T-helper 2 cell (primary cell): ENCODE measurements at regions not wholly inside any gene's neighbourhood (a gene's known extent, or its start where the extent isn't known, plus 50 kb on each side); places are given as distances from the start of the nearest gene placed in this dataset.

Experiments
- DNase-seq, 5 experiments: peaks; one replicate each; pipeline versions ENCODE4 v3.0.0 to v3.0.0-alpha.2; 2012 to 2022

DNA sequence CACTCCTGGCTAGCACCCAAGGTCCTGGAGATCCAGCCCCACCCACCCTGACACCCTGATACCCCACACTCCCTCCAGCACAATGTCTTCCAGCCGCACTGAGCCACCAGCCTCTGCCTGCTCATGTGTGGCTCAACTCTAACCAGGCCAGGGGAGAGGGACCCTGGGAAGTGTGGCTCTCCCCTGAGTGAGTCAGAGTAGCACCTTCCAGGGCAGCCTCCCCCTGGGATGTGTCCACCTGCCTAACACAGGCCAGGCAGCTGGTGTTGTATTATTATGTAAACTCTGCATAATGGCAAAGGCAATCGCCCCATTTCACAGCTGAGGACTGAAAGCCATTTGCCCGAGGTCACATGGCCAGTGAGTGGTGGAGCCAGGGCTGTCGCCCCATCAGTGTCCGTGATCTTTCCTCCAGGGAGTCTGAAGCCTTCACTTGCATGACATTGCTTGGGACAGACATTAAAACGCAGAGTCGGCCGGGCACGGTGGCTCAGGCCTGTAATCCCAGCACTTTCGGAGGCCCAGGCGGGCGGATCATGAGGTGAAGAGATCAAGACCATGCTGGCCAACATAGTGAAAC lies 84.2 kb upstream of the FOXF1 start:
- no peak for DNase-seq

DNA sequence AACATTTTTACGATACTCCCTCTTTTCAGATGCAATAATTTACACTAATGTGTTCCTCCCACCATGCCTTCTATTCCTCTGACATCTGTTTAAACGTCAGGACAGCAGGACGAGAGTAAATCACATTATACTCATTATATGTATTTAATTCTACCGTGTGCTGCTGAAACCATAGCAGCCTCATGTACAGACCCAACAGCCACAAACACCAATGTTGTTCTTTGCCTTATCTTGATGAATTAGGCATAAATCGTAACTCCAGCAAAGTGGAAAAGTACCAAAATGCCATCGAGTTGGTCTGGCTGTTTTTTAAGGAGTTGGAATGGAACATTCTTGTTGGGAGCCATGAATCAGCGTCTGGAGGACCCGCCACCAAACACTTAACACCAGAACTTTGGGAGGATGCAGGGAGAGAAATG lies 82.9 kb upstream of the FOXF1 start:
- no peak for DNase-seq

GRCh38 chr16:86428729-86429517 lies 81.4 kb upstream of the FOXF1 start:
- DNase-seq: no peak

DNA sequence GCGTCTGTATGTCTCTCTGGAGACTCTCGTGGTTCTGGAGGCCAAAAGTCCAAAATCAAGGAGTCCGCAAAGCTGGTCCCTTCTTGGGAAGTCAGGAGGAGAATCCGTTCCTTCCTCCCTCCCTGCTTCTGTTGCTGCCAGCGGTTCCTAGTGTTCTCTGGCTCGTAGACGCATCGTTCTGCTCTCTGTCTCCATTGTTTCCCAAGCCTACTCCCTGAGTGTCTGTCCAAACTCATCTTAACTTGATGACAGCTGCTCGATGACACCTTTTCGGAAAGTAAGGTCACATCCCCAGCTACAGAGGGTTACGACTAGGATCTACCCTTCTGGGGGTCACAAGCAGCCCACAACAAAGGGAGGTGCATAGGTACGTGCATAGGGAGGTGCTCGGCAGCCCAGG lies 80.7 kb upstream of the FOXF1 start:
- DNase-seq: no peak

GRCh38 chr16:86430814-86431213 lies 79.5 kb upstream of the FOXF1 start:
- DNase-seq: no peak

DNA sequence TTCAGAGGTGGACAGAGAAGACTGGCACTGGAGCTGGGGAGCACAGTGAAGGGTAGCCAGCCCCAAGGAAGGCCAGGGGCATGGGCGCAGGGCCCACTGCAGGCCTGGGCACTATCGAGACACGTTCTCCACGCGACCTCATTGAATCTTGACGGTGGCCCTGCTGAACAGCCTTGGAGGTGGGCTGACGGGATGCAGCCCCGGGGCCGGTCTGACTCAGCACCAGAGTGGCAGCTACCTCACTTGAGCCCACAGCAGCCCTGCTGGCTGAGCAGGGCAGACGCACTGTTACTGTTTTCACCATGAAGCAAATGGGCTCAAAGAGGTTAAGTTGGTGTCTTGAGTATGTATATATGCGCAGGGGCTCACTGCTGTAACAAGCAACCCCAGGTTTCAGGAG lies 78.8 kb upstream of the FOXF1 start:
- no peak for DNase-seq

GRCh38 chr16:86432048-86432447 lies 78.3 kb upstream of the FOXF1 start:
- DNase-seq: no peak

GRCh38 chr16:86432691-86433090 lies 77.6 kb upstream of the FOXF1 start:
- DNase-seq: no peak

DNA sequence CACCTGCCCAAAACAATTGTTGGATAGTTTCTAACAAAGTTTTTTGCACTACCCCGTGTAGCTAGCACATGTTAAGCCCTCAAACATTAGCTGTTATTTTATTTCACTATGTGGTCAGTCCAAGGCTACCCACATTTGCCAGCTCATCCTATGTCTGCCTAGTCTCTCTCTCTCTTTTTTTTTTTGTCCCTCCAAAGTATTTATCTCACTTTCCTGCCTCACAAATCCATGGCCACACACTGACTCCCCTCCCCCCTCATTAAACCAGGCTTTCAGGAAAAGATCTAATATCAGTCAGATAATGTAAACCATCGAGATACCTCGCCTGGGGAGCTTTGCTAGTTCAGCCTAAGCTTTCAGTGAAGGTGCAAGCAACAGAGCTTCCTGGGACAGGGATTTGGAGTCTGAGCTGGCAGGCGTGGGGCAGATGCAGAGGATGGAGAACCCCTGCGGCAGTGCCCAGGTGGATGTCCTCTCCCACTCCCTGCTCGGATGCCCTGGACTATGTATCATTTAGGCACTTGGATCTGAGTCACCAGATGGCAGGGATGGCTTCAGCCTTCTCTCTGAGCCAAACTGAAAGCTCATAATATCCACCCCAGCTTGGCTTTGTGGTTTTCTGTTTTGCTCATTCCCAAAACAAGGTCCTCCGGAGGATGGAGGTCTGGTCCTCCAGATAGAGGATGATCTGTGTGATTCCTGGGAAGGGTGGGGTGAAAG lies 73.7 kb upstream of the FOXF1 start:
- DNase-seq: no peak

DNA sequence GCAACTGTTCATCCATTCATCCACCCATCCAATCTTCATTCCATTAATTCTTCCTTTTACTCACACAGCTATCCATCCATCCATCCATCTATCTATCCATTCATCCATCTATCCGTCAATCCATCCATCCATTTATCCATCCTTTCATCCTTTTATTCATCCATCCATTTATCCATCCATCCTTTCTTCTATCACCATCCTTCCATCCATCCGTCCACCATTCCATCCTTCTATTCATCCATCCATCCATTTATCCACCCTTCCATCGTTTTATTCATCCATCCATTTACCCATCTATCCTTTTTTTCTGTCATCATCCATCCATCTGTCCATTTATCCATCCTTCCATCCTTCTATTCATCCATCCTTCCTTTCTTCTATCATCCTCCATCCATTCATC lies 73.0 kb upstream of the FOXF1 start:
- DNase-seq: no peak

DNA sequence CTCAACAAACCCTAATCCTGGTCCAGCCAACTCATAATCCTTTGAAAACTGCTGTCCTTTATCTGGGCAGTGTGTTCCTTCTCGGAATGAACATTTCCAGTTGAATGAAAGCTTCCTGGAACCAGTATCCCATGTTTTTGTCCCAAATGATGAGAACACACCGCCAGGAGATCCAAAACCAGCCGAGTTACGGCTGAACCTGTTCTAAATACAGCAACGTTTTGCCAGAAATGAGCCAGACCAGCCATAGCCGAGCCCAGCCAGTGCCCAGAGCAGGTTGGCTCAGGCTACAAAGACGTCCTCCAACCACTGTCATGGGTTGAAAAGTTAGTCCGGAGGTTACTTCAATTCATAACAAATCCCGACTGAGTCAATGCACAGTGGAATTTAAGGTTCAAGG lies 67.6 kb upstream of the FOXF1 start:
- no peak for DNase-seq

DNA sequence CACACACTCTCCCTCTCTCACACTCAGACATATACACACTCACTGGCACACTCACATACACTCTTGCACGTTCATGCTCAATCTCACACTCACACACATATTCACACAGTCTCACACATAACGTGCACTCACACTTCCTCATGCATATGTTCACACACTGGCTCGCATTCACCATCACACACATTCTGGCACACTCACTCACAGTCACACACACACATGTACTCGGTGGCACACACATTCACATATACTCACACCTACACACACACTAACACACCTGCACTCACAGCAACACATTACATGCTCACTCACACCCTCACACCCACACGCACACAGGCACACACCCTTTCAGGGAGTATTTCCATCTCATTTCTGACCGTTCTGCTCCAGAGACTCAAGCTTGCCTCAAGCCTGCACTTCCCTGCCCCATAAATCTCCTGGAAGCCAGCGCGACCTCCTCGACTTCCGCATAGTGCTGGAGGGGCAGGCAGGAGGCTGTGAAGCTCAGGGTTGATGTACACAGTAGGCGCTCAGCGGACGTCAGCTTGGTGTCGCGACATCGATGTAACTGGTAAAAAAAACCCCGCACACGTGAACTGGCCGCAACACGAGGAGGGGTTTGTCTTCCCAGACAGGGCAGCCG lies 66.7 kb upstream of the FOXF1 start:
- no peak for DNase-seq

GRCh38 chr16:86444261-86444660 lies 66.1 kb upstream of the FOXF1 start:
- DNase-seq: no peak

DNA sequence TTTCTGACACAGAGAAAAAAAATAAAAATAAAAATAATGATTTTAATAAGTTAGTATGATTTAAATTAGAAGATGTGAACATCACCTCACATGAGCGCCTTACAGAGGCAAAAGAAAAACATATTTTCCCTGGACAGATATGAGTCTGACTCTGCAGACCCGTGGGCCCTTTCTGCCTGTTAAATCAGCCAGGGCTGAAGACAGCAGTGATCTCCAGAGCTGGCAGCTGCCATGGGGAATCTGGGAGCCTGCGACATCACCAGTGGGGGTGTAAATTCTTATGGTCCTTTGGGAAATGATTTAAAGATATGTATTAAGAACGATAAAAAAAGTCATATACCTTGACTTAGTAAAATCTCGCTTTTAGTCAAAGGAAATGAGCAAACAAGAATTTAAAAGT lies 65.7 kb upstream of the FOXF1 start:
- no peak for DNase-seq

DNA sequence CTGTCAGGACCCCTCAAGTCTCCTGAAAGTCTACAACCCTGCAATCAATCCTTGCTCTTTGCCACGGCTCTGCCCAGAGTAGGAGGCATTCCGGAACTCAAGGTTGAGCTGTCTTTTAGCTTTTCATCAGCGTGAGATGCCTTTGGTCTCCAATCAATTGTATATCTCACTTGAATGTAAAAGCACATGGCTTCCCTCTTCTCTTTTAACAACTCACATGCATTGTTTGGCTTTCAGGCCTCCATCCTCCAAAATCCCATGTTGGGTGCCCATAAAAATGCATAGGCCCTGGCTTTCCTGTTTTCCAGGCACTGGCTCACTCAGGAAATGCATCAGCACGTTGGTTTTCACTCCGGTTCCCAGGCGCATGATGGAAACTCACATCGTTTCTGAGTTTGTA lies 64.0 kb upstream of the FOXF1 start:
- no peak for DNase-seq

GRCh38 chr16:86447228-86447627 lies 63.1 kb upstream of the FOXF1 start:
- DNase-seq: no peak

DNA sequence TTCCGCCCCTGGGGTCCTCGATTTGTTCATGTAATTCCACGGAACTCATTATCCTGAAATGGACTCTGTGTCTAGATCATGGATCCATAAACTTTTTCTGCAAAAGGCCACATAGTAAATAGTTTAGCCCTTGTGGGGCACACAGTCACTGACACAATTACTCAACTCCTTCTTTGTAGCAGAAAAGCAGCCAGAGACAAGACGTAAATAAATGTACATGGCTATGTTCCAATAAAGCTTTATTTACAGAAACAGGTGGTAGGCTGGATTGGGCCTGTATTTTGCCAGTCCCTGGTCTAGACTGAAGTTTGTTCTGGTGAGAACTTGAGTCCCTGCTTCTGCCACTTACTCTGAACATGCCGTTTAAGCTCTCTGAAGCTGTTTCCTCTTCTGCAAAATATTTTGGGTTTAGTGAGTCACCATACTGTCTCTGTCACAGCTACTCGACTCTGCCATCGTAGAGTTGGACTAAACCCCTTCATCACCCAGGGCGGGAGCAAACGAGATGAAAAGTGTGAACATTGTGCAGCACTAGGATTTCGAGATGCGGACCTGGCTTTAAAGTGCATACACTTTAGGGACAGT lies 61.9 kb upstream of the FOXF1 start:
- no peak for DNase-seq

GRCh38 chr16:86449446-86450095 lies 60.8 kb upstream of the FOXF1 start:
- DNase-seq: no peak

- no peak for DNase-seq
These were observed 59.6 kb upstream of the FOXF1 start for GRCh38 chr16:86450691-86451090.

DNA sequence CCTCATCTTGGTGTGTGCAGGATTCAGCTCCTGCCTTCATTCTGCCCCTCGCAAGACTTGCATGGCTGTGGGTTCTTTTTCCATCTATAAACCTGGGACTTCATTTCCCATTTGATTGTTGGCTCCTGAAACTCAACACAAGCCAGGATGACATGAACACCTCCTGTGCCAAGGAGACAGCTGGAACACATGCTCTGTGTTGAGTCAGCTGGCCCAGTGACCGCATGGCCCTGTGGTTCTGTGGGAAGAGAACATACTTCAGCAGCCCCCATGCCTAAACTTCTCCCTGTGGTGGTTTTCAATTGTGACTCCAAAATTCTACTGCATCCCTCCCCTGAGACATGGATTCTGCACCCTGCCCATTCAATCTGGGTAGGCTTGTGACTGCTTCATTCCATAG lies 57.9 kb upstream of the FOXF1 start:
- no peak for DNase-seq

DNA sequence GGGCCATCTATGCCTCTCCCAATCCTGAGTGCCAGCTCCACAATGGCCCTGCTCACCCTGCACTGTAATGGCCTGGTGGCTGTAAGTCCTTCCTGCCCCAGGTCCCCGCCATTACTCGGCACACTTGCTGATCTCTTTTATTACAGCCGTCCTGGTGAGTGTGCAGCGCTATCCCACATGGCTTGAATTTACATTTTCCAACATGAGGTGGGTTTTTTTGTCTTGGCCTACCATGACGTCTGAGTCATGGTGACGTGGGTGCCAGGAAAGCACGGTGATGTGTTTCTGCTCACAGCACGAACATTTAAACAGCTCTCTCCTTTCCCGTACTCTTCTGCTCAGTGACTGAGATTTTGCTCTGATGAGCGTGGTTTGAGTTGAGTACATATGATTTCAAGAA lies 55.2 kb upstream of the FOXF1 start:
- no peak for DNase-seq

- DNase-seq: no peak
These were observed 54.7 kb upstream of the FOXF1 start for GRCh38 chr16:86455640-86456039.
